ENCODE measurements at regions not wholly inside any gene's neighbourhood (a gene's known extent, or its start where the extent isn't known, plus 50 kb on each side); places are given as distances from the start of the nearest gene placed in this dataset.

- no peaks in the 10 kb centered on the region for H3K27me3 ChIP-seq (replicated peaks; ENCODE audit: insufficient read depth)
- H3K4me1 ChIP-seq (replicated peaks), result no peaks in the 10 kb centered on the region
- H3K36me3 ChIP-seq, result no peaks in the 10 kb centered on the region
- intact Hi-C loops (cut with DNase I), result no loop called here
- no peak for TF ChIP-seq POLR2AphosphoS5 (IDR thresholded peaks at IDR 0.05)
- no peak for TF ChIP-seq CTCF (IDR thresholded peaks at IDR 0.05)
- no peak for TF ChIP-seq POLR2A (IDR thresholded peaks at IDR 0.05)
- H3K27ac ChIP-seq, result no peak overlapping the region
- no peaks in the 10 kb centered on the region for H3K9me3 ChIP-seq
- DNase-seq (ENCODE audit: low spot score), result no peak
- 86% methylated on average over 4 of the region's 4 CpGs for WGBS
- no peak overlapping the region for H3K4me3 ChIP-seq
These were observed 410.7 kb upstream of the DSEL start for GRCh38 chr18:67926929-67927864.

- WGBS, result 57% methylated on average over 1 of the region's 1 CpG
- no peaks in the 10 kb centered on the region for H3K4me1 ChIP-seq (replicated peaks)
- H3K4me3 ChIP-seq, result no peak overlapping the region
- no peak for TF ChIP-seq CTCF (IDR thresholded peaks at IDR 0.05)
- TF ChIP-seq POLR2A (IDR thresholded peaks at IDR 0.05), result no peak
- no peak for TF ChIP-seq POLR2AphosphoS5 (IDR thresholded peaks at IDR 0.05)
- H3K9me3 ChIP-seq, result no peaks in the 10 kb centered on the region
- DNase-seq (ENCODE audit: low spot score), result no peak
- H3K36me3 ChIP-seq, result no peaks in the 10 kb centered on the region
- H3K27ac ChIP-seq, result no peak overlapping the region
- intact Hi-C loops (cut with DNase I), result no loop called here
- no peaks in the 10 kb centered on the region for H3K27me3 ChIP-seq (replicated peaks; ENCODE audit: insufficient read depth)
These were observed 408.1 kb upstream of the DSEL start for GRCh38 chr18:67924656-67925055.

DNA sequence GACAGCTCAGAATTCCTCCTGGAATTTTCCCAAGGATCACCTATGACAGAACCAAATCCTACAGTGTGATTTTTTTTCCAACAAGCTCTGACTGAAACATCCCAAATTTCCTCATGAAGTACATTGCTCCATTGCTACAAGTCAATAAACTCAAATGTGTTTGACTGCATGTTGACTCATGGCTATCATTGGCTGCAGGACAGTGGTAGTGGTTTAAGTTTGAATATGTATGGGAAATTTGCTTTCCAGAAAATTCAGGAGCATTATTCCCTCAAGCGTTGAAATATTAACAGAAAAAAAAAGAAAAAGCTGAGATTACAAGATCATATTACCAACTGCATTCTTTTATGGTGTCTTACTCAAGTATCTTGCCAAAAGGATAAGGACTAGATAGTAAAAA, 402.8 kb upstream of the DSEL start:
- Histone ChIP-seq H3K4me3 (no peak overlapping the region), H3K4me1 (replicated peaks) (no peaks in the 10 kb centered on the region), H3K9me3 (no peaks in the 10 kb centered on the region), H3K36me3 (no peaks in the 10 kb centered on the region), H3K27ac (no peak overlapping the region), H3K27me3 (replicated peaks; ENCODE audit: insufficient read depth) (no peaks in the 10 kb centered on the region)
- intact Hi-C loops (cut with DNase I), result no loop called here
- WGBS, result 88% methylated on average over 1 of the region's 1 CpG
- TF ChIP-seq POLR2A (IDR thresholded peaks at IDR 0.05) (no peak), CTCF (IDR thresholded peaks at IDR 0.05) (no peak), POLR2AphosphoS5 (IDR thresholded peaks at IDR 0.05) (no peak)
- DNase-seq (ENCODE audit: low spot score), result no peak

- DNase-seq (ENCODE audit: low spot score), result no peak
- Histone ChIP-seq H3K36me3 (no peaks in the 10 kb centered on the region), H3K4me3 (no peak overlapping the region), H3K27me3 (replicated peaks; ENCODE audit: insufficient read depth) (no peaks in the 10 kb centered on the region), H3K9me3 (no peaks in the 10 kb centered on the region), H3K27ac (no peak overlapping the region), H3K4me1 (replicated peaks) (no peaks in the 10 kb centered on the region)
- WGBS, result 87% methylated on average over 7 of the region's 7 CpGs
- no peak for TF ChIP-seq POLR2A (IDR thresholded peaks at IDR 0.05)
- no peak for TF ChIP-seq CTCF (IDR thresholded peaks at IDR 0.05)
- TF ChIP-seq POLR2AphosphoS5 (IDR thresholded peaks at IDR 0.05), result no peak
- intact Hi-C loops (cut with DNase I), result no loop called here
These were observed 399.6 kb upstream of the DSEL start for GRCh38 chr18:67916097-67916496.

GRCh38 chr18:67913040-67913439, 396.5 kb upstream of the DSEL start:
- no peaks in the 10 kb centered on the region for H3K36me3 ChIP-seq
- H3K4me1 ChIP-seq (replicated peaks), result no peaks in the 10 kb centered on the region
- TF ChIP-seq CTCF (IDR thresholded peaks at IDR 0.05), result no peak
- TF ChIP-seq POLR2AphosphoS5 (IDR thresholded peaks at IDR 0.05), result no peak
- TF ChIP-seq POLR2A (IDR thresholded peaks at IDR 0.05), result no peak
- no peak overlapping the region for H3K27ac ChIP-seq
- H3K9me3 ChIP-seq, result no peaks in the 10 kb centered on the region
- DNase-seq (ENCODE audit: low spot score), result no peak
- no peaks in the 10 kb centered on the region for H3K27me3 ChIP-seq (replicated peaks; ENCODE audit: insufficient read depth)
- no peak overlapping the region for H3K4me3 ChIP-seq
- intact Hi-C loops (cut with DNase I), result no loop called here
- 81% methylated on average over 1 of the region's 1 CpG for WGBS
